NT2/D1 (cell line): ENCODE measurements at regions not wholly inside any gene's neighbourhood (a gene's known extent, or its start where the extent isn't known, plus 50 kb on each side); places are given as distances from the start of the nearest gene placed in this dataset.

Experiments
- SUZ12 ChIP-seq: IDR thresholded peaks from 2 replicates; pipeline ENCODE4 v1.6.1; 2011; ENCODE audit not compliant: insufficient read length, insufficient read depth; ENCODE audit errors: extremely low read depth
- YY1 ChIP-seq: IDR thresholded peaks from 2 replicates; pipeline ENCODE4 v1.6.1; 2011; ENCODE audit not compliant: insufficient read length, insufficient read depth
- ZNF274 ChIP-seq: IDR thresholded peaks from 2 replicates; pipeline ENCODE4 v1.6.1; 2011; ENCODE audit warnings: mild to moderate bottlenecking, low read depth, low read length

DNA sequence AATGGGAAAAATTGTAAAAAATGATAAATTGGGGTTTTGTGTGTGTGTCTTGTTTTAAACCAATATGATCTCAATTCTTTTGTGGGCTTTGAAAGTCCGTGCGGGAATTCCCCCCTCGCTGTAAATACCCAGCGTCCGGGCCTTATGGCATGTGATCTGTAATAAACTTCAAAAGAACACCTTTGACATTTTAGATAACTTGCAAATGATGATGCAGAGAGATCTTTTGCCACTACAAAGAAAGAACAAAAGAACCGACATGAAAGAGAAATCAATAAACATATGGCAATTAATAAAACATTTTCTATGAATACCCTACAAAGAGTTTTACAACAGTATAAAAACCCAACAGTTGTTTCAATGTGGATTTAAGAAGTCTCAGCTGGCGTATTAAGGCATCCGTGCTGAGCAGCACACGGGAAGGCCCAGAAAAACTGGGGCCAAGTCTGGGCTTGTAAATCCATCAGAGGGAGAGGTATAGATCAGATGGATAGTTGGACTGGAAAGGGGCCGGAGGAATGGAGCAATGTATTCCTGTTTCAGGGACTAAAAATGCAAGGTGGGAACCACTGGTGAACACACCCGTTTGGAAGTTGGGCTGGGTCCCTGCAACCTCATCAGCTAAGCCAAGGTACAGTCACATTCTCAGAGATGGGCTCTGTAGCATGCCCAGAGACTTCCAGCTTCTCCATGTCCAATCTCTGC is 115.2 kb downstream of the IRX5 start:
- TF ChIP-seq SUZ12 (no peak), ZNF274 (no peak), YY1 (no peak)
